Activated CD4-positive, alpha-beta memory T cell treated with anti-CD3 and anti-CD28 coated beads for 36 hours (primary cell): ENCODE measurements at regions not wholly inside any gene's neighbourhood (a gene's known extent, or its start where the extent isn't known, plus 50 kb on each side); places are given as distances from the start of the nearest gene placed in this dataset.
"Not testable (repeated sequence)": the region's sequence is repeated elsewhere in the genome, so short reads cannot be mapped to it uniquely, and the experiment has no call there.

ENCODE experiments used
- CTCF ChIA-PET: fragments of 350-600 bp; sonication (Branson Sonifier 250); formaldehyde crosslinking; loops from one replicate; lab custom pipeline; 2021; ENCODE audit warnings: antibody characterized with exemption, inconsistent platforms; lab: Charles Lee
- POLR2A ChIA-PET: fragments of 350-600 bp; sonication (Branson Sonifier 250); formaldehyde crosslinking; loops from one replicate; lab custom pipeline; 2021; ENCODE audit warnings: antibody characterized with exemption; lab: Charles Lee
- DNase-seq: peaks from one replicate; pipeline ENCODE4 v3.0.0-alpha.2; 2020
- H3K27ac Mint-ChIP-seq: one replicate; pipeline ENCODE4 v1.8.0; 2021; ENCODE audit warnings: mixed read lengths
- H3K27me3 Mint-ChIP-seq: one replicate; pipeline ENCODE4 v1.8.0; 2021; ENCODE audit warnings: mixed read lengths
- H3K36me3 Mint-ChIP-seq: one replicate; pipeline ENCODE4 v1.8.0; 2021; ENCODE audit warnings: mixed read lengths
- H3K4me1 Mint-ChIP-seq: one replicate; pipeline ENCODE4 v1.8.0; 2021; ENCODE audit warnings: low read depth, mixed read lengths
- H3K4me3 Mint-ChIP-seq: one replicate; pipeline ENCODE4 v1.8.0; 2021; ENCODE audit warnings: mild to moderate bottlenecking, mixed read lengths
- H3K9me3 Mint-ChIP-seq: one replicate; pipeline ENCODE4 v1.8.0; 2021; ENCODE audit warnings: mixed read lengths
- intact Hi-C: fragments of 100-400 bp; cut with micrococcal nuclease; formaldehyde crosslinking; loops from one replicate; pipeline ENCODE4 v1.15.1; 2023

GRCh38 chr11:37141707-37142106, 543.7 kb upstream of the RAG2 start:
- Mint-ChIP-seq H3K36me3 (no peaks in the 10 kb centered on the region), H3K27me3 (no peaks in the 10 kb centered on the region), H3K4me3 (no peak overlapping the region), H3K4me1 (no peaks in the 10 kb centered on the region), H3K9me3 (peaks cover 20% of the 10 kb centered on the region), H3K27ac (no peak overlapping the region)
- POLR2A ChIA-PET = no interaction called here
- CTCF ChIA-PET = no interaction called here
- intact Hi-C loops = no loop called here
- DNase-seq = no peak

GRCh38 chr11:37135606-37136005, 537.6 kb upstream of the RAG2 start:
- CTCF ChIA-PET, H3K36me3 Mint-ChIP-seq, H3K27ac Mint-ChIP-seq, DNase-seq, H3K4me1 Mint-ChIP-seq, H3K27me3 Mint-ChIP-seq, intact Hi-C loops, H3K4me3 Mint-ChIP-seq, POLR2A ChIA-PET: not testable (repeated sequence)
- peaks cover 29% of the 10 kb centered on the region for H3K9me3 Mint-ChIP-seq

- no peak for DNase-seq
- ChIA-PET POLR2A (no interaction called here), CTCF (no interaction called here)
- Mint-ChIP-seq H3K9me3 (peaks cover 30% of the 10 kb centered on the region), H3K4me3 (no peak overlapping the region), H3K36me3 (no peaks in the 10 kb centered on the region), H3K27me3 (no peaks in the 10 kb centered on the region), H3K27ac (no peak overlapping the region), H3K4me1 (no peaks in the 10 kb centered on the region)
- intact Hi-C loops = no loop called here
These were observed 536.6 kb upstream of the RAG2 start for GRCh38 chr11:37134637-37135036.

GRCh38 chr11:37124384-37124783, 526.3 kb upstream of the RAG2 start:
- Mint-ChIP-seq H3K36me3 (no peaks in the 10 kb centered on the region), H3K9me3 (peaks cover 13% of the 10 kb centered on the region), H3K27me3 (no peaks in the 10 kb centered on the region), H3K4me1 (no peaks in the 10 kb centered on the region), H3K27ac (no peak overlapping the region), H3K4me3 (no peak overlapping the region)
- DNase-seq = no peak
- CTCF ChIA-PET = no interaction called here
- POLR2A ChIA-PET = no interaction called here
- intact Hi-C loops = no loop called here

- Mint-ChIP-seq H3K27me3 (no peaks in the 10 kb centered on the region), H3K27ac (no peak overlapping the region), H3K4me1 (no peaks in the 10 kb centered on the region), H3K36me3 (no peaks in the 10 kb centered on the region), H3K4me3 (no peak overlapping the region), H3K9me3 (peaks cover 5% of the 10 kb centered on the region)
- CTCF ChIA-PET = no interaction called here
- intact Hi-C loops = no loop called here
- POLR2A ChIA-PET = no interaction called here
- DNase-seq = no peak
These were observed 517.9 kb upstream of the RAG2 start for GRCh38 chr11:37115963-37116362.

- Mint-ChIP-seq H3K4me1 (no peaks in the 10 kb centered on the region), H3K27me3 (no peaks in the 10 kb centered on the region), H3K9me3 (peaks cover 3% of the 10 kb centered on the region), H3K27ac (no peak overlapping the region), H3K4me3 (no peak overlapping the region), H3K36me3 (no peaks in the 10 kb centered on the region)
- POLR2A ChIA-PET = no interaction called here
- intact Hi-C loops = no loop called here
- no peak for DNase-seq
- CTCF ChIA-PET = no interaction called here
These were observed 512.3 kb upstream of the RAG2 start for GRCh38 chr11:37110385-37110784.

- ChIA-PET CTCF (no interaction called here), POLR2A (no interaction called here)
- Mint-ChIP-seq H3K36me3 (no peaks in the 10 kb centered on the region), H3K9me3 (peaks cover 6% of the 10 kb centered on the region), H3K27ac (no peak overlapping the region), H3K27me3 (no peaks in the 10 kb centered on the region), H3K4me3 (no peak overlapping the region), H3K4me1 (no peaks in the 10 kb centered on the region)
- intact Hi-C loops = no loop called here
- DNase-seq = no peak
These were observed 511.2 kb upstream of the RAG2 start for GRCh38 chr11:37109286-37109585.

- no peaks in the 10 kb centered on the region for H3K4me1 Mint-ChIP-seq
- POLR2A ChIA-PET = no interaction called here
- H3K36me3 Mint-ChIP-seq = no peaks in the 10 kb centered on the region
- H3K4me3 Mint-ChIP-seq = no peak overlapping the region
- DNase-seq = no peak
- peaks cover 7% of the 10 kb centered on the region for H3K9me3 Mint-ChIP-seq
- CTCF ChIA-PET = no interaction called here
- H3K27me3 Mint-ChIP-seq = no peaks in the 10 kb centered on the region
- no peak overlapping the region for H3K27ac Mint-ChIP-seq
- intact Hi-C loops = no loop called here
These were observed 510.6 kb upstream of the RAG2 start for GRCh38 chr11:37108436-37109285.

- Mint-ChIP-seq H3K36me3 (no peaks in the 10 kb centered on the region), H3K4me1 (no peaks in the 10 kb centered on the region), H3K27ac (no peak overlapping the region), H3K27me3 (no peaks in the 10 kb centered on the region), H3K9me3 (peaks cover 8% of the 10 kb centered on the region), H3K4me3 (no peak overlapping the region)
- CTCF ChIA-PET = no interaction called here
- intact Hi-C loops = no loop called here
- DNase-seq = no peak
- POLR2A ChIA-PET = no interaction called here
These were observed 509.8 kb upstream of the RAG2 start for GRCh38 chr11:37107831-37108230.

GRCh38 chr11:37107415-37107814, 509.4 kb upstream of the RAG2 start:
- H3K4me3 Mint-ChIP-seq = no peak overlapping the region
- CTCF ChIA-PET = no interaction called here
- no peaks in the 10 kb centered on the region for H3K27me3 Mint-ChIP-seq
- H3K36me3 Mint-ChIP-seq = no peaks in the 10 kb centered on the region
- no peak overlapping the region for H3K27ac Mint-ChIP-seq
- no peak for DNase-seq
- intact Hi-C loops = no loop called here
- POLR2A ChIA-PET = no interaction called here
- no peaks in the 10 kb centered on the region for H3K4me1 Mint-ChIP-seq
- H3K9me3 Mint-ChIP-seq = peaks cover 8% of the 10 kb centered on the region

GRCh38 chr11:37105427-37105826, 507.4 kb upstream of the RAG2 start:
- DNase-seq = no peak
- ChIA-PET POLR2A (no interaction called here), CTCF (no interaction called here)
- H3K27ac Mint-ChIP-seq = no peak overlapping the region
- intact Hi-C loops = no loop called here
- H3K27me3 Mint-ChIP-seq = no peaks in the 10 kb centered on the region
- no peaks in the 10 kb centered on the region for H3K36me3 Mint-ChIP-seq
- H3K4me3 Mint-ChIP-seq = no peak overlapping the region
- H3K9me3 Mint-ChIP-seq = peaks cover 8% of the 10 kb centered on the region
- no peaks in the 10 kb centered on the region for H3K4me1 Mint-ChIP-seq

- Mint-ChIP-seq H3K4me1 (no peaks in the 10 kb centered on the region), H3K36me3 (no peaks in the 10 kb centered on the region), H3K9me3 (peaks cover 8% of the 10 kb centered on the region), H3K27me3 (no peaks in the 10 kb centered on the region), H3K4me3 (no peak overlapping the region), H3K27ac (no peak overlapping the region)
- no peak for DNase-seq
- CTCF ChIA-PET = no interaction called here
- intact Hi-C loops = no loop called here
- POLR2A ChIA-PET = no interaction called here
These were observed 506.3 kb upstream of the RAG2 start for GRCh38 chr11:37104380-37104779.

- Mint-ChIP-seq H3K27me3 (no peaks in the 10 kb centered on the region), H3K4me1 (no peaks in the 10 kb centered on the region), H3K9me3 (peaks cover 16% of the 10 kb centered on the region), H3K27ac (no peak overlapping the region), H3K36me3 (no peaks in the 10 kb centered on the region), H3K4me3 (no peak overlapping the region)
- ChIA-PET CTCF (no interaction called here), POLR2A (no interaction called here)
- intact Hi-C loops = no loop called here
- DNase-seq = no peak
These were observed 502.0 kb upstream of the RAG2 start for GRCh38 chr11:37100008-37100407.
